MM.1S (cell line): ENCODE measurements at regions not wholly inside any gene's neighbourhood (a gene's known extent, or its start where the extent isn't known, plus 50 kb on each side); places are given as distances from the start of the nearest gene placed in this dataset.
A peak's percentile ranks its signal among the peaks of the same experiment; 100 is the strongest.

ENCODE experiments used
- CTCF ChIP-seq: fragments of 300-600 bp; sonication (generic); IDR thresholded peaks from 2 replicates; pipeline ENCODE4 v1.5.1; 2016; ENCODE audit warnings: antibody characterized with exemption, low read length, mixed read lengths
- EZH2 ChIP-seq: fragments of 300-600 bp; sonication (generic); optimal IDR thresholded peaks from 2 replicates; pipeline ENCODE3; 2017; ENCODE audit warnings: low read depth, mild to moderate bottlenecking, antibody characterized with exemption, low read length, mixed read lengths
- EZH2phosphoT487 ChIP-seq: fragments of 300-600 bp; sonication (generic); IDR thresholded peaks from 2 replicates; pipeline ENCODE4 v1.6.1; 2018; ENCODE audit warnings: antibody characterized with exemption, low read length

GRCh38 chr13:83340170-83340569 lies 542.1 kb downstream of the SLITRK1 start:
- TF ChIP-seq EZH2: no peak
- TF ChIP-seq CTCF: peak; percentile 45
- no peak for TF ChIP-seq EZH2phosphoT487
